Inflammatory macrophage treated with lipopolysaccharide for 4 hours (primary cell): ENCODE measurements at regions not wholly inside any gene's neighbourhood (a gene's known extent, or its start where the extent isn't known, plus 50 kb on each side); places are given as distances from the start of the nearest gene placed in this dataset.
A peak's percentile ranks its signal among the peaks of the same experiment; 100 is the strongest.

ENCODE experiments used
- DNase-seq: peaks from one replicate; pipeline ENCODE4 v3.0.0-alpha.2; 2020

DNA sequence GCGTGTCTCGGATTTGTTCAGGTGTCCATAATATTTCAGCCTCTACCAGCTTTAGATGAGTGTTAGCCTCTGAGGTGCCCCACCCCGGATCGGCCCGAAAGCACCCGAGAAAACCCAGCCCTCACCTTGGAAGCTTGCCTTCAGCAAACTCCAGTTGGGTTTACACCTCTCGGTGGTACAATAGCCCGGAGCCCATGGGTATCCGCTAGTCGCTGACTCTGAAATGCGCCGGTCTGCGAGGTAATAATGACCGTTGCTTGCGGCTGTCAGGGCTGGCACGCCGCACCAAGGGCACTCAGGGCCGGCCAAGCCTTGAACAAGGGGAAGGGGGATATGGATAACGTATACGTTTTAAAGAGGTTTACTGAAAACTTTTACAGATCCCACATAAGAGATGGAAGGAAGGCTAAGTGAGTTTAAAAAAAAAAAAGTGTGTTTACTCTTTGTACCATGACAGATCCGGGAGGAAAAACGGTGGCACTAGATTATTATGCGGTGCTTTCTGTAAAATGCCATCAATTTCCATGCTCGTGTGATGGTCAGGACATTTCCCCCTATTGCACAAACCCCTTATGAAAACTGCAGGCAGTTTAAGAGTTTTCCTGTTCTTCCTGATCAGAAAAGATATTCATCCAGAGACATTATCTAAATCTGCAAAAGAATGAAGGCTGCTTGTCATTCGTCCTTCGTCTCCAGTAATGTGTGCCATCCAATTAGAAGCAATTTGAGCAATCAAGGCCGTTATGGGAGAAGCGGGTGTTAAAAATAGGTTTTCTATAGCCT is 124.2 kb downstream of the TMEM161B start:
- DNase-seq: no peak

DNA sequence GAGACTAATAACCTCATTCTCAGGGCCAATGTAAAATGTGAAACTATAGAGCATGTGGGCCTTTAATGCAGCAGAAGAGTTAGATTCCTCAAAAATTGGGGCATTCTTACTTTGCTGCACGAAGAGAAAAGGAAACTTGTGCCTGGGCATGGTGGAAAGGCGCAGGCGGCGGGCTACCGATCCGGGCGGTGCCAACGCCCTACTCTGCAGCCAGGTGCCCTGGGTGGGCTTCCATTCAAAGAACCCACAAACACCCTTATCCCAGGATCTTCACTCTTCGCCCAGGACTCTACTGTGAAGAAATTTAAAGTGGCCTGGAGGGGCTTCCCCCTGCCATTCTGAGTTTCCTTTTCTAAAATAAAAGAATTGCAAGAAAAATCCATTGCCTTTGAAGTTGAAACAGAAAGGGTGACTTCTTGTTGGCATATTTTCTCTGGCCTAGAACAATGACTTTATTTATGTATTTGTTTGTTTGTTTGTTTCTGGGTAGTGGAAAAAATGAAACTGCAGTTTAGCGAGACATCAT is 124.9 kb downstream of the TMEM161B start:
- no peak for DNase-seq

DNA sequence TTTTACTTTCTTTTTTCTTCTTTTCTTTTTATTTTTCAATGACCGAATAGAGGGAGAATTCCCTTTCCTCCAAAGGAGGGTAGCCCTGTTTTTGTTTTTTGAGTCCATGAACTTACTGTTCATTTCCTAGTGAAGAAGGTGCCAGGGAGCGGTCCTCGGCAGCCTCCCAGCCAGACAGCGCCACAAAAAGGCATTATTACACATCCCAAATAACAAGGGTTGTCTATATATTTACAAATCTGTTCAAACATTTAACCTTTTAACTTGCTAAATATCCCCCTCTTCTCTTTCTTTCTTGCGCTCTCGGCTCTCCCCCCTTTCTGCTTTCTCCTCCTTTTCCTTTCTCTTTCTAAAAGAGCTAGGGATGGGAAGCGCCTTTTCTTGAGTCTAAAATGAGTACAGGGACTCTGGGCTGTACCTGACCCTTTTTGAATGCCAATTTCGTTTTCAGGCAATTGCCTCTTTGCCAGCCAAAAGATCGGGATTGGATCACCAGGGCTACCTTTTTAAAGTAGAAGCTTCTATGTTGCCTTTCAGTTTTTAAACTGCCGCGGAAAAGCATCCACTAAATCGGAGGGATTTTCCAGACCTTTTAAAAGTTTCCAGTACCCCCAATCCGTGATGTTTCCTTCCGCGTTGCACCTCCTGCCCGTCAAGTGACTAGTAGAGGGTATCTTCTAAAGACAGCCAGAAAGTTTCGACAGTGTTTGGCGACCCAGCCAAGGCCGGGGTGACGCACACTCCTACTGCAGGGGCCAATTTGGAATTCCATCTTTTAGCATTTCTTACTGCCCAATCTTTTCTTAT is 125.6 kb downstream of the TMEM161B start:
- DNase-seq: no peak

GRCh38 chr5:88142636-88142885 is 126.1 kb downstream of the TMEM161B start:
- DNase-seq: no peak

DNA sequence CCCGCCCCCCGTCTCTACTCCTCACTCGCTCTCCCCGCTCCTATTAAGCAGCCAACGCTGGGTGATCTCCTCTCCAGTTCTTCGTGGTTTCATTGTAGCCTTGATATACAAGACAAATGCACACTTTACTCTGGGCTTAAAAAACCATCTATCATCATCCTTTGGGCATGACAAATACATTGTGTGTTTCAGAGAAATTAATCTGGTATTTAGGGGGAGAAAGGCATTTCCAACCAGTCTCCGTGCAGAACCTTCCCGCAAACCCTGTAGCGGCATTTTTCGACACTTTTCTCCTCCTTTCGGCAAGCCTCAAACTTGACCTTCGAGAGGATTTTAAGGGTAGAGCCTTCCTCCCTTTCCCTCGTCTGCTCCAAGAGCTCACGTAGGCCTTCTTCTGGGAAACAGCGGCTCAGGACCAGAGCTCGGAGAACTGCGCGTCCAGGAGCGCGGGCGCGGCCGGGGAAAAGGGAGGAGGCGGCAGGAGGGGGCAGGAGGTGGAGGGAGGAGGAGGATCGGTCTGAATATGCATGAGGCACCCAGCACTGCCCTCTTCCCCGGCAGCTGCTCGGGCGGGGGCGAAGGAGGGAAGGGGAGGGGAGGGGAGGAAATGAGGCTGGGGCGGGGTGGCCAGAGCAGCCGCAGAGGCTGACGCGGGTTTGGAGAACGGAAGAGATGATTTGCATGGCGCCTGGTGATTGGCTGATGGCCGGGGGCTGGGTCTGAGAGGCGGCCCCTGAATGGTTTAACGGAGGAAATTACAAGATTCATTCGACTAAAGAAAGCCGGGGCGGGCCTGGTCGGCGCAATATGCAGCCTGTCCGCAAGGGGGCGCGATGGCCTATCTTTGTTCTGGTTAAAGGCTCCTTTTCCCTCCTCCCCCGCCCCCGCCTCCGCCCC is 127.5 kb downstream of the TMEM161B start:
- peak; percentile 66 for DNase-seq

- DNase-seq: no peak
These were observed 128.2 kb downstream of the TMEM161B start for GRCh38 chr5:88140396-88140855.

GRCh38 chr5:88130211-88130815 is 138.3 kb downstream of the TMEM161B start:
- no peak for DNase-seq

GRCh38 chr5:88128813-88129212 is 139.8 kb downstream of the TMEM161B start:
- DNase-seq: no peak

DNA sequence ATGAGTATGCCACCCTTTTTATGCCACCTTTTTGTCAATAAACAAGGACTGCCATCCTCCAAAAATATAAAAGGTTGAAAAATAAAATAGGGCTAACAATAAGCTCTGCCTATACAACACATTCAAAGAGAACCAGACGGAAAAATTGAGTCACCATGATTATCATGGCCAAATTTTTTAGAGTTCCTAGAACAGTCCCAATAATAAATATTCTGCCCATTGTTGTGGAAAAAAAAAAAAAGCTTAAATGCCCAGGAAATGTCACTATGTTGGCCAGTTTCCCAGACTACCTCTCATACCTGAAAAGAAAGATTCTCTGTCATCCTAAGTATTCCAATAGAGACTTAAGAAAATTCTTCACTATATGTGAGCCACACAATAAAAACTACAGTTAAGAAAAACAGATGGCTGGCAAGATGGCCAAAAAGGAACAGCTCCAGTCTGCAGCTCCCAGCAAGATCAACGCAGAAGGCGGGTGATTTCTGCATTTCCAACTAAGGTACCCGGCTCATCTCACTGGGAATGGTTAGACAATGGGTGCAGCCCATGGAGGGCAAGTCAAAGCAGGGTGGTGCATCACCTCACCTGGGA is 149.0 kb downstream of the TMEM161B start:
- no peak for DNase-seq

DNA sequence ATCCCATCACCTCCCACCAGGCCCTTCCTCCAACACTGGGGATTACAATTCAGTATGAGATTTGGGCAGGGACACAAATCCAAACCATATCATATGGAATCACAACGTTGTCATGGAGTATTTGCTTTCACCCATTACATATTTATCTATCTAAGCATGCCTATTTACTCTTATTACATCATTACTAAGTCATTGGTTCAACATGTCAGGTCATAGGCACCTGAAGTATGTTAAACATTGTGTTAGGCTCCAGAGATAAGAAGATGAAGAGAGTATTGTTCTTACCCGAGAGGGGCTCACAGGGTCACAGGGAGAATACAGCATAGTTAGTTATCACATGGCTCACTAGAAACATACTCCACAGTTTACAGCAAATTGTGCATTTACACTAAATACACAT is 150.5 kb downstream of the TMEM161B start:
- DNase-seq: no peak

DNA sequence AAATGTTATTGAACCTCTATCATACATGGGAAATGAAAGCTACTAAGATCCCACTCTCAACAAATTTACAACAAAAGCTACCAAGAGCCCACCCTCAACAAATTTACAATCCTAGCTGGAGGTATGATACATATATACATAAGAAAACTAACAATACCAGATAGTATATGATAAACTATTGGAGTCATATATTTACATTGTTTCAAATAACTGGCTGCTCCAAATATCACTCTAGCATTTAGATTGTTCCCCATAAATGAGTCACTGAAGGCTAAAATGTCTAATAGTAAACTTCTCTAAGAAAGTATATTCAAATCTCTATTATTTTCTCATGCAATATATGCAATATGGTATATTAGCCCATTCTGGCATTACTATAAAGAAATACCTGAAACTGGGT is 151.1 kb downstream of the TMEM161B start:
- DNase-seq: no peak

DNA sequence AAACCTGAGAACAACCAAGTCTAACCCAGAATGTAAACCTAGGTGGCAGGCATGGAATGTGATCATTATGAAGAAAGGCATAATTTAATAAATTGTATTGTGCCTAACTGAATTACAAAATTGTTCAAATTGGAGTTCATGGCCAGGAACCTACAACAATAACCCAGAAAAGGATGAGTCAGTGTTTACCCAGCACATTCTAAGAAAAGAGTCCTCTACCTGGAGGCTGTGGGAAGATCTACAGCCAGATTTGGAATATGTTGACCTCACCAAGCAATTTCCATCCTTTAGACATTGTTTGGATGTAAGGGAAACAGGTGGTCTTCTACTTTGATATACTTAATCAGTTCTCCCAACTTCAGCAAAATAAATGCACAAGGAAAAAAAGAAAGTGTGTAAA is 152.2 kb downstream of the TMEM161B start:
- DNase-seq: no peak

GRCh38 chr5:88115211-88115610 is 153.4 kb downstream of the TMEM161B start:
- DNase-seq: no peak

DNA sequence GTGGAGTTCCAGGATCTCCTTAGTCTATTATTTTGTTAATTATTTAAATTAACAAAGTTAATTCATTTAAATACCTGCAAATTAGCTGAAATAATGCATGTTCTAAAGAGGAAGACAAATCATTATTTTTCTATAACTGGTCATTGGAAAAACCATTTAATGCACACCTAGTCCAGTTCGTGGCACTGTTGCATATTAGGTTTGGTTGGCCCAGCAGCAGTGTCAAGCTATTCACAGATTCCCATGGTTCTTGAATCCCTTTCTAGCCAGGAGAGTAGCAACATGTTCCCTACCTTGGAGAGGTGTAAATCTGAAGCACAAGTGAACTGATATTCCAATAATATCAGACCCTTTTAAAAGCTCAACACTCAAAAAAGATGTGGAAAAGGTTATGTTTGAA is 155.2 kb downstream of the TMEM161B start:
- no peak for DNase-seq

DNA sequence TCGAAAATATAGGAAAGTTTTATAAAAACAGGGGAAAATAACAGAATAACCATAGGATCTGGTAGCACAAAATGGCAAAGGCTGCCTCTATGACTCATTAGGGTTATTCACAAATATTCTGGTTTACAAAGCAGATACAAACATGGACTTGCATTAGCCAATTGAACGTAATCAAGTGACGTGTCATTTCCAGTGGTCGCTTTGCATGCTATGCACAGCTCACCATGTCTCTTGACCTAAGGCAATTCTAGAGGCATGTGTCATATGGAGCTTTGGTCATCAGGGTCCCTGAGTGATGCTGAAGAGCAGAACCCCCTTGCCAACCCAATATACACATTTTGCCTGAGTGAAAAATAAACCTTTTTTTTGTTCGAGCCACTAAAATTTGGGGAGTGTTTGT is 158.8 kb downstream of the TMEM161B start:
- DNase-seq: no peak

- DNase-seq: no peak
These were observed 160.0 kb downstream of the TMEM161B start for GRCh38 chr5:88108490-88109279.

GRCh38 chr5:88094906-88095496 is 173.6 kb downstream of the TMEM161B start:
- DNase-seq: no peak

DNA sequence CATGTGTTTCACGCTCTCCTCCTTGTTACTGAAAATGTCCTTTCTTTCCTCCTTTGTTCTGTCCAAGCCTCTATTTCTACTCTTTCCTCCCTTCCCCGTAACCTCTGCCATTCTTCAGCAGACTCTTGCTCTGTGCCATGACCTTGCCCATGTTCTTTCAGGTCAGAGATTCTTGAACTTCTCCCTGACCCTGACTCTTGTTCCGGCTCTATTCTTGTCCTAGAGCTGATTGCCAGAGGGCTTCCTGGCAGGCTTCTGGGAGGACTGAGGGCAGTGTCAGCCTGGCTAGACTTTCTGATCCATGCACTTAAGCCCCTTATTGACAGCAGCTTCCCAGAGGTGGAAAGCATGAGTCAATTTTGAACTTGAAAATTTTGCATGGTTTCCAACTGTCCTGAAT is 174.2 kb downstream of the TMEM161B start:
- DNase-seq: no peak

DNA sequence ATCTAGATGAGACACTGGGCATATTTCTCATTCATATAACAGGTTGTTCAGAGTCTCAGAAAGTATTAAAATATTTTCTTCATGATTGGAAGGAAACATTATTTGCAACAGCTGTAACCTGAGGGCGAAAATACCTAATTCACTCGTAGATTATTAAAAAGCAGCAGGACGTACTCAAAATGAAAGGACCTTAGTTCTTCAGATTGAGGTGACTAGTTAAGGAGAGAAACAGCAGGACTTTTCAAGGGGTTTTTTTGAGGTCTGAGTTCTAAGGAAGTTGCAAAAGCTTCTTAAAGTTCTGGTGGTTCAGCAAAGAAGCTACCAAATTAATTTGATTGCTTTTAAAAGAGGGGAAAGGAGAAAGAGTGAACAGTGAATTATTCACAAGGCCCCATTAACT is 174.9 kb downstream of the TMEM161B start:
- DNase-seq: no peak

- no peak for DNase-seq
These were observed 175.6 kb downstream of the TMEM161B start for GRCh38 chr5:88092958-88093605.

DNA sequence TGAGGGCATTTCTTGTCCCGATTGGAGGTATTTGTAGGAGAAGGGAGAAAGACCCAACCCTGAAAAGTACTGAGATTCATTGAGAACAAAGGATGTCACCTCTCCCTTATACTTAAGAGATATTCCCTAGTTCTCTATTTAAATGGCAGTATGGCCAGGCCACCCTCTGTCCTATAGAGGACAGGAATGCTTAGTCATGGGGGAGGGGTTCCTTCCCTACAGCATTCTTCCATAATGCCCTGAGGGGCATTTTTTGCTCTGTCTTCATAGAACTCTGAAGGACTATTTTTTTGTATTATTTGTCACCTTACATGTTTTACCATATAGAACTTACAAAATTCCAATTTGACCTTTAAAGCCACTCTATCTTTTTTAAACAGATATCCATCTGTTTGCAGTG is 176.3 kb downstream of the TMEM161B start:
- DNase-seq: no peak
